H9 (cell line): ENCODE measurements at regions not wholly inside any gene's neighbourhood (a gene's known extent, or its start where the extent isn't known, plus 50 kb on each side); places are given as distances from the start of the nearest gene placed in this dataset.

ENCODE experiments used
- DNase-seq: peaks from one replicate; pipeline ENCODE4 v3.0.0-alpha.2; 2017
- H2AFZ ChIP-seq: one replicate; pipeline ENCODE4 v1.6.1; 2013; ENCODE audit warnings: mild to moderate bottlenecking, low read length, control low read depth, moderate library complexity
- H2AK5ac ChIP-seq: 2 replicates; pipeline ENCODE4 v1.6.1; 2013; ENCODE audit warnings: low read length, control low read depth, mixed read lengths; ENCODE audit not compliant: insufficient read length
- H2BK120ac ChIP-seq: one replicate; pipeline ENCODE4 v1.6.1; 2013; ENCODE audit warnings: low read depth, mild to moderate bottlenecking, low read length, control low read depth, inconsistent platforms; ENCODE audit not compliant: poor library complexity, severe bottlenecking
- H2BK12ac ChIP-seq: 2 replicates; pipeline ENCODE4 v1.6.1; 2013; ENCODE audit warnings: low read length, control low read depth, mixed read lengths, low read depth; ENCODE audit not compliant: insufficient read length
- H2BK15ac ChIP-seq: 2 replicates; pipeline ENCODE4 v1.6.1; 2013; ENCODE audit warnings: low read depth, low read length, control low read depth
- H2BK20ac ChIP-seq: one replicate; pipeline ENCODE4 v1.6.1; 2013; ENCODE audit warnings: low read depth, mild to moderate bottlenecking, low read length, control low read depth, inconsistent platforms; ENCODE audit not compliant: poor library complexity, severe bottlenecking
- H2BK5ac ChIP-seq: 2 replicates; pipeline ENCODE4 v1.6.1; 2013; ENCODE audit warnings: low read length, control low read depth, mixed read lengths; ENCODE audit not compliant: insufficient read length
- H3K14ac ChIP-seq: 2 replicates; pipeline ENCODE4 v1.6.1; 2013; ENCODE audit warnings: low read length, control low read depth; ENCODE audit not compliant: insufficient read depth
- H3K18ac ChIP-seq: 2 replicates; pipeline ENCODE4 v1.6.1; 2013; ENCODE audit warnings: low read depth, mild to moderate bottlenecking, mixed read lengths, low read length, control low read depth; ENCODE audit not compliant: insufficient read length
- H3K23ac ChIP-seq: 2 replicates; pipeline ENCODE4 v1.6.1; 2013; ENCODE audit warnings: low read length, control low read depth, mixed read lengths, low read depth; ENCODE audit not compliant: insufficient read length
- H3K23me2 ChIP-seq: 2 replicates; pipeline ENCODE4 v1.6.1; 2013; ENCODE audit warnings: low read depth, mild to moderate bottlenecking, mixed read lengths, low read length, control low read depth; ENCODE audit not compliant: insufficient read length, poor library complexity, severe bottlenecking
- H3K27ac ChIP-seq: 2 replicates; pipeline ENCODE4 v1.5.1; 2013; ENCODE audit warnings: low read length, control low read depth, mixed read lengths, low read depth; ENCODE audit not compliant: insufficient read length
- H3K27me3 ChIP-seq: 2 replicates; pipeline ENCODE4 v1.6.1; 2013; ENCODE audit warnings: low read length, control low read depth, inconsistent platforms; ENCODE audit not compliant: insufficient read depth
- H3K4ac ChIP-seq: 2 replicates; pipeline ENCODE4 v1.6.1; 2013; ENCODE audit warnings: low read depth, mild to moderate bottlenecking, control low read depth, inconsistent platforms, low read length, moderate library complexity
- H3K4me1 ChIP-seq: 2 replicates; pipeline ENCODE4 v1.6.1; 2013; ENCODE audit warnings: low read length, control low read depth, inconsistent platforms; ENCODE audit not compliant: insufficient read depth
- H3K4me2 ChIP-seq: 2 replicates; pipeline ENCODE4 v1.6.1; 2013; ENCODE audit warnings: low read length, control low read depth, mixed read lengths; ENCODE audit not compliant: insufficient read length, insufficient read depth
- H3K56ac ChIP-seq: 2 replicates; pipeline ENCODE4 v1.6.1; 2013; ENCODE audit warnings: low read depth, mild to moderate bottlenecking, mixed read lengths, low read length, control low read depth; ENCODE audit not compliant: insufficient read length
- H3K79me1 ChIP-seq: 2 replicates; pipeline ENCODE4 v1.6.1; 2013; ENCODE audit warnings: low read depth, mild to moderate bottlenecking, moderate library complexity, low read length, control low read depth, inconsistent platforms; ENCODE audit not compliant: insufficient read depth, poor library complexity, severe bottlenecking
- H3K79me2 ChIP-seq: 2 replicates; pipeline ENCODE4 v1.6.1; 2013; ENCODE audit warnings: low read length, control low read depth, inconsistent platforms; ENCODE audit not compliant: insufficient read depth
- H3K9ac ChIP-seq: 2 replicates; pipeline ENCODE4 v1.6.1; 2013; ENCODE audit warnings: low read length, control low read depth, mixed read lengths; ENCODE audit not compliant: insufficient read length; ENCODE audit errors: extremely low read depth
- H3K9me3 ChIP-seq: one replicate; pipeline ENCODE4 v1.6.1; 2013; ENCODE audit warnings: low read depth, low read length, inconsistent platforms; ENCODE audit not compliant: control insufficient read depth
- H3T11ph ChIP-seq: one replicate; pipeline ENCODE4 v1.6.1; 2013; ENCODE audit warnings: mild to moderate bottlenecking, low read length, control low read depth, inconsistent platforms
- H4K20me1 ChIP-seq: one replicate; pipeline ENCODE4 v1.6.1; 2013; ENCODE audit not compliant: control insufficient read depth, insufficient read length, insufficient read depth
- H4K5ac ChIP-seq: 2 replicates; pipeline ENCODE4 v1.6.1; 2013; ENCODE audit warnings: low read depth, mild to moderate bottlenecking, mixed read lengths, low read length, control low read depth; ENCODE audit not compliant: insufficient read length
- H4K8ac ChIP-seq: replicated peaks from 2 replicates; pipeline ENCODE4 v1.6.1; 2013; ENCODE audit warnings: low read length, control low read depth, mixed read lengths, low read depth; ENCODE audit not compliant: insufficient read length
- H4K91ac ChIP-seq: 2 replicates; pipeline ENCODE4 v1.6.1; 2013; ENCODE audit warnings: low read depth, mild to moderate bottlenecking, moderate library complexity, mixed read lengths, low read length, control low read depth; ENCODE audit not compliant: insufficient read length
- H3K27ac Mint-ChIP-seq, 3 experiments: 2 replicates in 2 of 3; 3 replicates in 1 of 3; pipeline ENCODE4 v1.8.0; 2020 to 2021; ENCODE audit warnings: mixed read lengths in 3 of 3, mild to moderate bottlenecking in 1 of 3, moderate library complexity in 1 of 3
- H3K27me3 Mint-ChIP-seq: 2 replicates; pipeline ENCODE4 v1.8.0; 2021; ENCODE audit warnings: low read depth, mild to moderate bottlenecking, moderate library complexity, mixed read lengths
- H3K36me3 Mint-ChIP-seq, 3 experiments: 2 replicates in 2 of 3; 3 replicates in 1 of 3; pipeline ENCODE4 v1.8.0; 2020 to 2021; ENCODE audit warnings: low read depth in 3 of 3, mixed read lengths in 3 of 3; ENCODE audit not compliant: insufficient read depth in 1 of 3
- H3K4me1 Mint-ChIP-seq, 2 experiments: 2 replicates each; pipeline ENCODE4 v1.8.0; 2020; ENCODE audit warnings: mixed read lengths in 2 of 2
- H3K4me3 Mint-ChIP-seq, 2 experiments: 2 replicates in 1 of 2; 3 replicates in 1 of 2; pipeline ENCODE4 v1.8.0; 2020 to 2021; ENCODE audit warnings: mild to moderate bottlenecking in 2 of 2, mixed read lengths in 2 of 2, moderate library complexity in 1 of 2
- H3K9me3 Mint-ChIP-seq, 2 experiments: 2 replicates in 1 of 2; 3 replicates in 1 of 2; pipeline ENCODE4 v1.8.0; 2020; ENCODE audit warnings: mild to moderate bottlenecking in 2 of 2, mixed read lengths in 2 of 2, moderate library complexity in 1 of 2
- CTCF ChIP-seq: fragments of 200-600 bp; sonication (generic); conservative IDR thresholded peaks from 3 replicates; pipeline ENCODE4 v1.8.0; 2021; ENCODE audit warnings: antibody characterized with exemption, mild to moderate bottlenecking
- WGBS: extraction: QIAGEN DNeasy Blood & Tissue Kit; methylation state at CpG from one replicate; pipeline ENCODE4 v1.1.7; 2013; ENCODE audit warnings: missing lambda C conversion rate, low lambda C conversion rate, mixed read lengths; ENCODE audit not compliant: insufficient read length; ENCODE audit errors: extremely low coverage; 5-methylcytosine and 5-hydroxymethylcytosine counted together

GRCh38 chr3:63202529-63202928 lies 75.6 kb upstream of the SYNPR start:
- Histone ChIP-seq H3K56ac (no peak overlapping the region), H3K27ac (no peak overlapping the region), H3K9me3 (no peaks in the 10 kb centered on the region), H4K20me1 (no peaks in the 10 kb centered on the region), H3K4me2 (no peak overlapping the region), H2BK120ac (no peak overlapping the region), H3K9ac (no peak overlapping the region), H4K91ac (no peak overlapping the region), H2BK15ac (no peak overlapping the region), H4K5ac (no peak overlapping the region), H3K18ac (no peak overlapping the region), H3K23ac (no peak overlapping the region), H3K23me2 (no peaks in the 10 kb centered on the region), H2BK5ac (no peak overlapping the region), H2BK12ac (no peak overlapping the region), H3T11ph (no peak overlapping the region), H3K79me2 (no peaks in the 10 kb centered on the region), H3K4ac (no peak overlapping the region), H2BK20ac (no peak overlapping the region), H4K8ac (no peak overlapping the region), H2AFZ (no peak overlapping the region), H3K27me3 (no peaks in the 10 kb centered on the region), H3K79me1 (no peaks in the 10 kb centered on the region), H3K4me1 (no peaks in the 10 kb centered on the region), H3K14ac (no peak overlapping the region), H2AK5ac (no peak overlapping the region)
- H3K27ac Mint-ChIP-seq, result no peak overlapping the region
- DNase-seq, result no peak
- TF ChIP-seq CTCF, result no peak
- H3K4me3 Mint-ChIP-seq, result no peak overlapping the region
- H3K27me3 Mint-ChIP-seq, result no peaks in the 10 kb centered on the region
- H3K9me3 Mint-ChIP-seq, result no peaks in the 10 kb centered on the region
- H3K36me3 Mint-ChIP-seq, result no peaks in the 10 kb centered on the region
- no CpG with 5 or more reads among the region's 1 CpG for WGBS
- H3K4me1 Mint-ChIP-seq, result no peaks in the 10 kb centered on the region
